ENCODE measurements at regions not wholly inside any gene's neighbourhood (a gene's known extent, or its start where the extent isn't known, plus 50 kb on each side); places are given as distances from the start of the nearest gene placed in this dataset.

GRCh38 chr1:37242501-37242900, 208.2 kb upstream of the GRIK3 start:
- no peak for DNase-seq

DNA sequence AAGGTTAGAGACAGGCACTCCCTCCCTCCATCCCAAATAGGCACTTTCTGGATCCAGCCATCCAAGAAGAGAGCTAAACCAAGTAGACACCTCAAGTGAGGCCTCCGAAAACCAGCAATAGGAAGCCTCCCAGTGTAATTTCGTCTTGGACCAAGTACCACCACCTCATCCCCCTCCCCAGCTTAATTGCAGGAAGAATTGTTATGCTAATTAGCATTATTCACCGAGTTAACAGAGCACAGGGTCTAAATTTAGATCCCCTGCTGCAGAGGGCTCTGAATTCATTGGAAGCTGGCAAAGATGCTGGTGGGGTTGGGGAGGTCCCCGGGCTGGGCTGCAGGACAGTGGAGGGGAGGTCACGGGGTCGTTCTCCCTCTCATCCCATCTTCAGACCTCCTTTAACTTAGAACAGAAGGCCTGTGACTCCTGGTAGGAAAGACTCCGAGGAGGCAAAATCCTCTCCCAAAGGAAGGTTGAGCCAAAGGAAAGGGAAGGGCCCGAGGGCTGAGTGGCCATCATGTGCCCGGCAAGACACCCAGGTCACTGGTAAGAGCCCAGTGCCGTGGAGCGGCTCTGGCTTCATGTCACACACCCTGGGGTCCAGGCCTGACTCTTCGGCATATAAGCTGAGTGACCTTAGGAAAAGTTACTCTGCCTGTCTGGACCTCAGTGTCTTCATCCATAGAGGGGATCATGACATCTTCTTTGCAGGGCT, 209.2 kb upstream of the GRIK3 start:
- DNase-seq, result no peak

- DNase-seq, result no peak
These were observed 209.8 kb upstream of the GRIK3 start for GRCh38 chr1:37244083-37244480.

DNA sequence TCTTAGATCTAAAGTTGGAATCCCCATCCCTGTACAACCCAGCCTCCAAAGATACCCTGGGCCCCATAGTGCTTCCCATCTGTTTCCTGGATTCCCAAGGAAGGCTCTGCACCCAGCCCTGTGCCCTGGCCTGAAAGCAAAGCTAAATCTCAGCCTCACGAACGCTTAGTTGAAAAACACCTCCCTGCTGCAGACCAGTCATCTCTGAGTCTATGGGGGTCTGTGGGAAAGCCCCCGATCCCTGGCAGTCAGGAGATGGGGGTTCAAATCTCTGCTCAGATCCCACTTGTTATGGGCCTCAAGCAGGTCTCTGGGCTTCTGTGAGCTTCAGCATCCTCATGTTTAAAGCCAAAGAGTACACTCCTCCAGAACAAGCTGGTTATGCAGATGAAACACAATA, 210.5 kb upstream of the GRIK3 start:
- DNase-seq, result no peak

DNA sequence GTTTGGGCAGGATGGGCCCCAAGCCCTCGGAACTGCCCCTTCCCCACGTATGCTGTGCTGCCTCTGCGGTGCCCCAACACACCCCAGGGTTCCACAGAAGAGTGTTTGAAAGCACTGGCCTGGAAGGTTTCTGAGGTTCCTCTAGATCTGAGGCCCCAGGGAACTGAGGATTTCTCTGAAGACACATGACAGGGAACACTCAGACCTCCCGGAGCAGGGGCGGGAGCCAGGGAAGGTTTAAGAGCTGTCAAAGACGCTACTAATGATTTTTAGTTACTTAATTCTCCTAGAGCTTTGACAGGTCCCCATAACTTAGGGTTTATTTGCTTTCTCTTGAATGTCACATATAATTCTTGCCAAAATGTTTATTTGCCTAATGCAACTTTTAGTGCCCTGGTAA, 212.3 kb upstream of the GRIK3 start:
- no peak for DNase-seq

- no peak for DNase-seq
These were observed 216.1 kb upstream of the GRIK3 start for GRCh38 chr1:37250371-37250770.

GRCh38 chr1:37255136-37255795, 219.1 kb upstream of the ZC3H12A start:
- DNase-seq, result no peak

DNA sequence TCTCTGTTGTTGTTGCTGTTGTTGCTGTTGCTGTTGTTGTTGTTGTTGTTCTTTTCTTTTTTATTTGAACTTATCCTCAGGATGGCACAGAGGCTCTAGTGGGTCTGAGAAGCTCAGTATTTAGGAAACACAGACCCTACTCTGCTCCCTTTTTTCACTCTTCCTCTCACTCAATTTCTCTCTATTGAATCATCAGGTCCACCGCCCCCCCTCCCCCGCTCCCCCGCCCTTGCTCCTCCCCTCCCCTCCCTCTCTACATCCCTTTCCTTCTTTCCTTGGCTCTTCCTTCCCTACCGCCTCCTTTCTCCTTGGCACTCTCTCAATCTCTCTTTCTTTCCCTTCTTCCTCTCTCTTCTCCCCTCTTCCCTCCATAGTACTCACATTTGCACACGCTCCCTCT, 218.5 kb upstream of the ZC3H12A start:
- no peak for DNase-seq

GRCh38 chr1:37257646-37258045, 216.7 kb upstream of the ZC3H12A start:
- DNase-seq, result no peak

DNA sequence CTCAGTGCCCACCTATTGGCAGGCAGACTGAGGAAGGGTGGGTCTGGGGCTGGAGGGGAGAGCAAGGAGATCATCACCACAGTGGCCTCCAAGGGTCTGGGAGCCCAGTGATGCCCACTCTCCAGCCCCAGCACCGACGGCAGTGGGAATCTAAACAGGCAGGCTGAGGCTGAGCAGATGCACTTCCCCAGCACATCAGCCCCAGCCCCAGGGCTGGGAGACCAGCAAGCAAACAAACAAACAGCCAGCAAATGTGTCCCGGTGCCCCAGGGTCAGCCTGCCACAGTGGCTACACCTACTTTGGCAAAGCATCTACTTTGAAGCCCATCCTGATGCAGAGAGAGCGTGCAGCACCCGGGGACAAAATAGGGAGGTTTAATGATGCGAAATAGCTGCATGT, 216.3 kb upstream of the ZC3H12A start:
- no peak for DNase-seq

DNA sequence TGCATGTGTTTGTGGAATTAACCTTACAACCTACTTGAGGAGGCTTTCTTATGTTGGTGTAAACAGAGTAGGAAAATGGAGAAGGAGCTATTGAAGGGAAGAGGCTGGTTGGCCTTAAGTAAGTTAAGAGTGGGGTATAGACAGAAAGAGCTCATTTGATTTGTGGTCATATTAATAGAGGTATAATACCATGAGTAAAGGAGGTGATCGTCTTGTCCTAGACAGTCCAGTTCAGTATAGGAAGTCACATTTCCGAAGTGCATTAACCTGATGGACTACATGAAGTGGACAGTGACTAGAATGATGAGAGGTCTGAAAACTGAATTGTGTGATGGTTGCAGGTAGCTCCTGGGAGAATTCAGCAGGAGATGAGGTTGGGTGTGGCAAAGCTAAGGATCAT, 215.4 kb upstream of the ZC3H12A start:
- DNase-seq, result no peak

DNA sequence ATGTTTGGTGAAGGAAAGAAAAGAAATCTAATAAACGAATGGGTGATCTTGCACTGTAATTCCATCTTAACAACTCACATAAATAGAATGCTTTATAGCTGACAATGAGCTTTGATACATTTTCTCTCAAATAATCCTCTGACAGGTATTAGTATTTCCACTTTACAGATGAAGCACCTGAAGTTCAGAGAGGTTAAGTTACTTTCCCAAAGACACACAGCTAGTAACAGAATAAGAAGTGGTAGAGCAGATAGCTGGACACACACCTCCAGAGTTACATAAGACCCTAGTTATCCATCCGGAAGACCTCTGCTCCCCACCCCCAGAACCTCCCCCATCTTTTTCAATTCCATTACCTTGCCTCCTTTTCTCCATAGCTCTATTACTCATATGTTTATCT, 213.3 kb upstream of the ZC3H12A start:
- DNase-seq, result no peak

- DNase-seq, result no peak
These were observed 211.8 kb upstream of the ZC3H12A start for GRCh38 chr1:37262439-37263170.

DNA sequence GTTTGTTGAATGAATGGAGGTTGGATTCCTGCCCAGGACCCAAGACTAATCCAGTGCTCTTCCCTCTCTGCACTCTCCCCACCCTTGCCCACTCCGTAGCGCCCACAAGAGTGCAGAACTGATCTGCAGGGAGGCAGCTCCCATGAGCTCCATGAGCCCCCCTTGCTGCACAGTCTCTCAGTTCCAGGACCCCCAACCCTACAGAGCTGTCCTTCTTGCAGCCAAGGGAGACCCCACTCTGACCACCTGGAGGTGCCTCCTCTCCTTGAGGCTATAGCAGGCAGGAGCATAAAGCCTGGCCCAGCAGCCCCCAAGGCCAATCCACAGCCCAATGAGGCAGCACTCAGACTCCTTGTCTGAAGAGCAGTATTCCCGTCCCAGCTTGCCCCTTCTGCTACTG, 209.2 kb upstream of the ZC3H12A start:
- no peak for DNase-seq

GRCh38 chr1:37265786-37266667, 208.4 kb upstream of the ZC3H12A start:
- DNase-seq, result no peak

GRCh38 chr1:37267111-37267835, 207.1 kb upstream of the ZC3H12A start:
- no peak for DNase-seq

GRCh38 chr1:37270639-37271038, 203.7 kb upstream of the ZC3H12A start:
- DNase-seq, result no peak

DNA sequence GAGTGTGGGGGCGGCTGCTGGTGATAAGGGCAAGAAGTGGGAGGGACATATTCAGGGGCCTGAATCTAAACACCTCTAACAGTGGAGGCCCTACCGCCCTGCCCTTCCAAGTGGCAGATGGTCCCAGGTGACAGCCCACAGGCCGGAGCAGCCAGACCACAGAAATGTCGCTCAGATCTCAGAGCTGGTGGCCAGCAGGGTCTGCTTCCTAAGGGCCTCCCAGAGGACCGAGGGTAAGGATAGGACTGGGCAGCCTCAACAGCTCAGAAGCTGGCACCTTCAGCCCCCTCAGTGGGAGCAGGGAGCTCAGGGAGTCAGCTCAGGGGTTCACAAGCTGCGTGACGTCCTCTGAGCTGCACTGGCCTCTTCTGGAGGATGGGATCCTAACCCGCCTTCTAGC, 201.8 kb upstream of the ZC3H12A start:
- no peak for DNase-seq

GRCh38 chr1:37274486-37274885, 199.9 kb upstream of the ZC3H12A start:
- no peak for DNase-seq

GRCh38 chr1:37274938-37275631, 199.3 kb upstream of the ZC3H12A start:
- DNase-seq, result no peak

- DNase-seq, result no peak
These were observed 197.0 kb upstream of the ZC3H12A start for GRCh38 chr1:37277366-37277765.

- no peak for DNase-seq
These were observed 193.0 kb upstream of the ZC3H12A start for GRCh38 chr1:37281354-37281753.

Measured in CD4-positive, alpha-beta T cell treated with Interleukin-12 subunit alpha and Interleukin-12 subunit beta, for 1 hour (primary cell).